H1 (cell line): ENCODE measurements at regions not wholly inside any gene's neighbourhood (a gene's known extent, or its start where the extent isn't known, plus 50 kb on each side); places are given as distances from the start of the nearest gene placed in this dataset.

ENCODE experiments used
- CTCF ChIA-PET: fragments of 300-600 bp; sonication (Branson Sonifier 250); formaldehyde crosslinking; loops from one replicate; lab custom pipeline; 2021; ENCODE audit not compliant: partially characterized antibody; lab: Charles Lee
- POLR2A ChIA-PET: fragments of 300-600 bp; sonication (Branson Sonifier 250); formaldehyde crosslinking; loops from one replicate; lab custom pipeline; 2021; ENCODE audit warnings: inconsistent platforms; ENCODE audit not compliant: partially characterized antibody; lab: Charles Lee
- DNase-seq, 2 experiments: peaks; one replicate each; pipeline versions ENCODE4 v3.0.0 to v3.0.0-alpha.2; 2010 to 2022; ENCODE audit warnings: low spot score in 2 of 2, low read depth in 1 of 2, mixed read lengths in 1 of 2
- FAIRE-seq: peaks from 2 replicates; lab custom pipeline; 2011; peaks lifted over from hg19 to GRCh38; lab: Jason Lieb, UNC
- H2AFZ ChIP-seq: 2 replicates; pipeline ENCODE4 v1.8.1; 2012; ENCODE audit warnings: low read length, inconsistent platforms
- H2AK5ac ChIP-seq: 2 replicates; pipeline ENCODE4 v1.6.1; 2013; ENCODE audit warnings: low read depth, low read length
- H2BK120ac ChIP-seq: replicated peaks from 2 replicates; pipeline ENCODE3; 2013; ENCODE audit warnings: low read depth, low read length, inconsistent platforms
- H2BK12ac ChIP-seq: 2 replicates; pipeline ENCODE4 v1.6.1; 2013; ENCODE audit warnings: low read depth, low read length
- H2BK15ac ChIP-seq: 2 replicates; pipeline ENCODE4 v1.6.1; 2013; ENCODE audit warnings: low read length
- H2BK20ac ChIP-seq: 2 replicates; pipeline ENCODE4 v1.6.1; 2013; ENCODE audit warnings: low read length
- H2BK5ac ChIP-seq: 2 replicates; pipeline ENCODE4 v1.6.1; 2013; ENCODE audit warnings: low read depth, low read length
- H3K14ac ChIP-seq: 2 replicates; pipeline ENCODE4 v1.6.1; 2013; ENCODE audit warnings: inconsistent platforms; ENCODE audit not compliant: insufficient read length
- H3K18ac ChIP-seq: 2 replicates; pipeline ENCODE4 v1.6.1; 2013; ENCODE audit warnings: low read length; ENCODE audit errors: extremely low read depth
- H3K23ac ChIP-seq: 2 replicates; pipeline ENCODE4 v1.6.1; 2013; ENCODE audit warnings: inconsistent platforms; ENCODE audit not compliant: insufficient read length
- H3K23me2 ChIP-seq: 2 replicates; pipeline ENCODE4 v1.6.1; 2013; ENCODE audit warnings: low read depth, low read length
- H3K27ac ChIP-seq: 2 replicates; pipeline ENCODE4 v1.6.1; 2011; ENCODE audit warnings: low read depth, low read length, inconsistent platforms
- H3K27me3 ChIP-seq, 4 experiments: replicated peaks in 1 of 4; 1 replicate in 1 of 4; 2 replicates in 3 of 4; pipeline versions ENCODE4 v1.6.1 to v1.8.1; 2011 to 2013; ENCODE audit warnings: low read length in 3 of 4, mild to moderate bottlenecking in 3 of 4, inconsistent platforms in 2 of 4, mixed read lengths in 2 of 4, moderate library complexity in 1 of 4; ENCODE audit not compliant: control insufficient read depth in 3 of 4, insufficient read depth in 3 of 4; ENCODE audit errors: extremely low read depth in 1 of 4
- H3K36me3 ChIP-seq, 4 experiments: 2 replicates each; pipeline versions ENCODE4 v1.6.1 to v1.8.1; 2011 to 2013; ENCODE audit warnings: mild to moderate bottlenecking in 4 of 4, low read length in 3 of 4, moderate library complexity in 2 of 4, control low read depth in 1 of 4, inconsistent platforms in 1 of 4; ENCODE audit not compliant: insufficient read depth in 4 of 4, control insufficient read depth in 2 of 4
- H3K4ac ChIP-seq: replicated peaks from 2 replicates; pipeline ENCODE3; 2013; ENCODE audit warnings: low read length, low read depth, mixed read lengths, inconsistent platforms; ENCODE audit not compliant: insufficient read length
- H3K4me1 ChIP-seq, 4 experiments: replicated peaks in 1 of 4; 1 replicate in 1 of 4; 2 replicates in 3 of 4; pipeline versions ENCODE4 v1.6.1 to v1.8.1; 2011 to 2013; ENCODE audit warnings: low read length in 3 of 4, inconsistent platforms in 2 of 4, mixed read lengths in 1 of 4; ENCODE audit not compliant: insufficient read depth in 4 of 4, control insufficient read depth in 3 of 4
- H3K4me2 ChIP-seq, 2 experiments: 2 replicates each; pipeline versions ENCODE4 v1.6.1 to v1.8.1; 2011 to 2013; ENCODE audit warnings: low read depth in 2 of 2, low read length in 2 of 2, control low read depth in 1 of 2, inconsistent platforms in 1 of 2, mild to moderate bottlenecking in 1 of 2; ENCODE audit not compliant: insufficient read depth in 1 of 2
- H3K4me3 ChIP-seq, 4 experiments: fragments of 200-600, 300-600 bp in 1 of 4; sonication (generic), shearing (Covaris generic), sonication (Bioruptor Twin) in 1 of 4; 2 replicates each; pipeline versions ENCODE4 v1.5.1 to v1.8.1; 2011 to 2016; ENCODE audit warnings: low read length in 4 of 4, low read depth in 3 of 4, control low read depth in 2 of 4, inconsistent platforms in 2 of 4, mild to moderate bottlenecking in 2 of 4, mixed read lengths in 1 of 4, moderate library complexity in 1 of 4; ENCODE audit not compliant: insufficient read depth in 2 of 4; ENCODE audit errors: extremely low read depth in 1 of 4
- H3K56ac ChIP-seq: replicated peaks from 2 replicates; pipeline ENCODE3; 2013; ENCODE audit warnings: low read depth, mild to moderate bottlenecking, mixed read lengths, low read length, inconsistent platforms; ENCODE audit not compliant: insufficient read length
- H3K79me1 ChIP-seq: 2 replicates; pipeline ENCODE4 v1.6.1; 2013; ENCODE audit warnings: low read depth, low read length, control low read depth
- H3K79me2 ChIP-seq, 2 experiments: 2 replicates each; pipeline versions ENCODE4 v1.6.1 to v1.8.1; 2012 to 2013; ENCODE audit warnings: low read length in 2 of 2, mild to moderate bottlenecking in 2 of 2, inconsistent platforms in 1 of 2; ENCODE audit not compliant: insufficient read depth in 2 of 2, control insufficient read depth in 1 of 2
- H3K9ac ChIP-seq, 4 experiments: replicated peaks in 1 of 4; 1 replicate in 1 of 4; 2 replicates in 3 of 4; pipeline versions ENCODE4 v1.6.1 to v1.8.1; 2011 to 2013; ENCODE audit warnings: low read depth in 3 of 4, low read length in 3 of 4, control low read depth in 2 of 4, mild to moderate bottlenecking in 2 of 4, moderate library complexity in 2 of 4, inconsistent platforms in 1 of 4; ENCODE audit errors: extremely low read depth in 1 of 4
- H3K9me3 ChIP-seq, 2 experiments: 2 replicates each; pipeline versions ENCODE4 v1.6.1 to v1.8.1; 2012 to 2013; ENCODE audit warnings: mild to moderate bottlenecking in 2 of 2, moderate library complexity in 2 of 2, control low read depth in 1 of 2, inconsistent platforms in 1 of 2, low read depth in 1 of 2, low read length in 1 of 2, mixed read lengths in 1 of 2; ENCODE audit not compliant: insufficient read depth in 2 of 2
- H4K20me1 ChIP-seq, 2 experiments: replicated peaks in 1 of 2; 2 replicates each; pipeline versions ENCODE3 to v1.8.1; 2011 to 2013; ENCODE audit warnings: inconsistent platforms in 2 of 2, low read length in 2 of 2, mild to moderate bottlenecking in 1 of 2; ENCODE audit not compliant: insufficient read depth in 2 of 2, control insufficient read depth in 1 of 2
- H4K5ac ChIP-seq: 2 replicates; pipeline ENCODE4 v1.6.1; 2013; ENCODE audit warnings: low read length, low read depth, mixed read lengths, inconsistent platforms; ENCODE audit not compliant: insufficient read length
- H4K8ac ChIP-seq: 2 replicates; pipeline ENCODE4 v1.8.0; 2013; ENCODE audit warnings: mild to moderate bottlenecking, moderate library complexity, low read length, inconsistent platforms; ENCODE audit not compliant: insufficient read depth; ENCODE audit errors: extremely low read depth
- H4K91ac ChIP-seq: replicated peaks from 2 replicates; pipeline ENCODE3; 2013; ENCODE audit warnings: low read length, mixed read lengths, inconsistent platforms; ENCODE audit not compliant: insufficient read length
- BCL11A ChIP-seq, 2 experiments: IDR thresholded peaks; one replicate each; pipeline ENCODE4 v1.6.1; 2011; ENCODE audit warnings: low read depth in 2 of 2, low read length in 2 of 2, mild to moderate bottlenecking in 2 of 2
- CBX5 ChIP-seq: fragments of 300-800, 300-1000 bp; sonication (generic); IDR thresholded peaks from 2 replicates; pipeline ENCODE4 v1.7.1; 2016; ENCODE audit warnings: antibody characterized with exemption, low read length, low read depth
- CBX8 ChIP-seq: fragments of 300-800, 300-1000 bp; sonication (generic); IDR thresholded peaks from 2 replicates; pipeline ENCODE4 v1.7.1; 2016; ENCODE audit warnings: low read depth, low read length, borderline replicate concordance
- CREB1 ChIP-seq: IDR thresholded peaks from 2 replicates; pipeline ENCODE4 v1.6.1; 2012; ENCODE audit warnings: inconsistent platforms
- EGR1 ChIP-seq: IDR thresholded peaks from 2 replicates; pipeline ENCODE4 v1.6.1; 2011; ENCODE audit warnings: low read depth, low read length, borderline replicate concordance
- GABPA ChIP-seq: IDR thresholded peaks from 2 replicates; pipeline ENCODE4 v1.6.1; 2011; ENCODE audit warnings: mild to moderate bottlenecking, low read length, moderate library complexity, borderline replicate concordance; ENCODE audit not compliant: insufficient read depth
- JUN ChIP-seq: IDR thresholded peaks from 2 replicates; pipeline ENCODE4 v1.6.1; 2011; ENCODE audit warnings: low read depth, mild to moderate bottlenecking, improper control_type of control experiment, low read length
- POLR2AphosphoS5 ChIP-seq: IDR thresholded peaks from 2 replicates; pipeline ENCODE4 v1.6.1; 2011; ENCODE audit warnings: low read depth, low read length
- SIRT6 ChIP-seq: IDR thresholded peaks from one replicate; pipeline ENCODE4 v1.7.1; 2012; ENCODE audit warnings: low read length, inconsistent platforms
- SP1 ChIP-seq: IDR thresholded peaks from 2 replicates; pipeline ENCODE4 v1.6.1; 2011; ENCODE audit warnings: low read depth, low read length
- SP2 ChIP-seq: IDR thresholded peaks from 2 replicates; pipeline ENCODE4 v1.6.1; 2012; ENCODE audit warnings: mild to moderate bottlenecking, low read length, inconsistent platforms
- TAF7 ChIP-seq: optimal IDR thresholded peaks from 2 replicates; pipeline ENCODE3; 2011; ENCODE audit warnings: low read depth, mild to moderate bottlenecking, inconsistent platforms, low read length, moderate library complexity, borderline replicate concordance
- USF2 ChIP-seq: IDR thresholded peaks from 2 replicates; pipeline ENCODE4 v1.6.1; 2011; ENCODE audit warnings: low read length, improper control_type of control experiment
- WGBS, 2 experiments: shearing (Covaris generic) in 1 of 2; methylation state at CpG; one replicate each; pipeline versions ENCODE4 v1.1.6 to v1.1.7; 2013 to 2015; ENCODE audit warnings: low lambda C conversion rate in 2 of 2, mixed read lengths in 2 of 2, inconsistent platforms in 1 of 2, low coverage in 1 of 2, missing lambda C conversion rate in 1 of 2; ENCODE audit not compliant: insufficient replicate concordance in 2 of 2, insufficient coverage in 1 of 2, insufficient read length in 1 of 2; ENCODE audit errors: extremely low coverage in 1 of 2, missing lambda C conversion rate in 1 of 2; 5-methylcytosine and 5-hydroxymethylcytosine counted together

DNA sequence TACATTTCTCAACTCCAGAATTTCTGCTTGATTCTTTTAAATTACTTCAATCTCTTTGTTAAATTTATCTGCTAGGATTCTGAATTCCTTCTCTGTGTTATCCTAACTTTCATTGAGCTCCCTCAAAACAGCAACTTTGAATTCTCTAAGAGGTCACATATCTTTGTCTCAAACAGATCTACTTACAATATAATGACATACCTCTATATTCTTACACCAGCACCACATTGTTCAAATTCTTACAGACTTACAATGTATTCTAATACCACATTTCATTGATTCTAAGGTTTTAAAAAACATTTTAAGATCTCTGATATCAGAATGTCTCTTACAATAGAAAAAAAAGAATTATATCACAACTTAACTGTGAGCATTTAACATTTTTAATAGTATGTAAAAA is 77.4 kb downstream of the DIRAS3 start (continued):
- no peak for TF ChIP-seq CBX5

- Histone ChIP-seq H2BK20ac (no peak overlapping the region), H3K23me2 (no peaks in the 10 kb centered on the region), H2BK120ac (no peak overlapping the region), H2BK15ac (no peak overlapping the region), H3K79me1 (no peaks in the 10 kb centered on the region), H3K23ac (no peak overlapping the region), H3K79me2 (no peaks in the 10 kb centered on the region), H2BK12ac (no peak overlapping the region), H3K18ac (no peak overlapping the region), H3K27ac (no peak overlapping the region), H3K27me3 (no peaks in the 10 kb centered on the region), H3K4me2 (no peak overlapping the region), H3K14ac (no peak overlapping the region), H2BK5ac (no peak overlapping the region), H3K4me1 (no peaks in the 10 kb centered on the region), H2AK5ac (no peak overlapping the region), H4K91ac (no peak overlapping the region), H4K5ac (no peak overlapping the region), H3K36me3 (no peaks in the 10 kb centered on the region), H4K8ac (no peak overlapping the region), H3K4ac (no peak overlapping the region), H3K9me3 (no peaks in the 10 kb centered on the region), H2AFZ (no peak overlapping the region), H3K4me3 (no peak overlapping the region), H4K20me1 (no peaks in the 10 kb centered on the region), H3K56ac (no peak overlapping the region), H3K9ac (no peak overlapping the region)
- FAIRE-seq: no peak
- ChIA-PET CTCF (interaction anchor here (0.6 kb wide), 1 partner anchor 808 kb away, joined by 3 read pairs; no protein-coding TSS in a partner anchor), POLR2A (no interaction called here)
- DNase-seq: no peak
- 91% methylated on average over 2 of the region's 2 CpGs; no CpG with 5 or more reads in 1 of the 2 experiments for WGBS, 2 experiments
- no peak for TF ChIP-seq CBX8
- TF ChIP-seq SP1: no peak
- no peak for TF ChIP-seq USF2
- no peak for TF ChIP-seq SP2
- TF ChIP-seq EGR1: no peak
- no peak for TF ChIP-seq CBX5
- TF ChIP-seq POLR2AphosphoS5: no peak
- TF ChIP-seq SIRT6: no peak
- no peak for TF ChIP-seq TAF7
- TF ChIP-seq CREB1: no peak
- no peak for TF ChIP-seq GABPA
- no peak for TF ChIP-seq JUN
- TF ChIP-seq BCL11A (IDR thresholded peaks at IDR 0.05; ENCODE audit: low read depth in 2 of 2, low read length in 2 of 2): no peak
Measured at GRCh38 chr1:67970088-67970487, 80.3 kb downstream of the DIRAS3 start.
